Transverse colon (tissue), 4 donors: ENCODE measurements at regions not wholly inside any gene's neighbourhood (a gene's known extent, or its start where the extent isn't known, plus 50 kb on each side); places are given as distances from the start of the nearest gene placed in this dataset.

Source experiments
- DNase-seq: peaks from one replicate; pipeline ENCODE4 v3.0.0-alpha.2; 2019
- H3K27ac ChIP-seq, 4 donors: fragments of 200-600 bp; sonication (generic); 2 replicates each; pipeline ENCODE4 v1.5.1; 2016 to 2018; ENCODE audit warnings: inconsistent platforms in 4 of 4
- H3K27me3 ChIP-seq: fragments of 200-600 bp; sonication (generic); 2 replicates; pipeline ENCODE4 v1.5.1; 2017; ENCODE audit warnings: inconsistent platforms
- H3K36me3 ChIP-seq, 4 donors: fragments of 200-600 bp; sonication (generic); 2 replicates each; pipeline ENCODE4 v1.5.1; 2017 to 2019; ENCODE audit warnings: inconsistent platforms in 4 of 4
- H3K4me1 ChIP-seq, 4 donors: fragments of 200-600 bp; sonication (generic); 2 replicates each; pipeline ENCODE4 v1.5.1; 2017 to 2020; ENCODE audit warnings: inconsistent platforms in 4 of 4
- H3K4me3 ChIP-seq, 4 donors: fragments of 200-600 bp; sonication (generic); 1 replicate in 1 of 4; 2 replicates in 3 of 4; pipeline versions ENCODE4 v1.5.1 to v1.6.1; 2017 to 2019; ENCODE audit warnings: inconsistent platforms in 4 of 4
- H3K9me3 ChIP-seq, 2 donors: fragments of 200-600 bp; sonication (generic); 2 replicates each; pipeline ENCODE4 v1.5.1; 2017 to 2019; ENCODE audit warnings: inconsistent platforms in 2 of 2
- EP300 ChIP-seq: sonication (generic); formaldehyde crosslinking; IDR thresholded peaks from one replicate; pipeline ENCODE4 v1.6.1; 2017; ENCODE audit warnings: antibody characterized with exemption, low read depth
- POLR2A ChIP-seq: fragments of 450-650 bp; IDR thresholded peaks from one replicate; pipeline ENCODE4 v1.6.1; 2016; ENCODE audit warnings: antibody characterized with exemption, mild to moderate bottlenecking, moderate library complexity
- POLR2AphosphoS5 ChIP-seq, 3 donors: sonication (generic); formaldehyde crosslinking; IDR thresholded peaks; one replicate each; pipeline ENCODE4 v1.6.1; 2016; ENCODE audit warnings: antibody characterized with exemption in 3 of 3
- WGBS, 2 donors: methylation state at CpG; one replicate each; pipeline ENCODE4 v1.1.5; 2018; ENCODE audit warnings: low coverage in 1 of 2; 5-methylcytosine and 5-hydroxymethylcytosine counted together
- in situ Hi-C, 4 donors: fragments of 200-750 bp; cut with MboI; loops; one replicate each; pipeline versions ENCODE4 v1.15.0 to v1.15.1; 2017; ENCODE audit warnings: low sequenced_read_pairs in 3 of 4, low pct_ligation_motif_present in 1 of 4, low pct_unique_long_range_greater_than_20kb in 1 of 4
- intact Hi-C: fragments of 100-400 bp; cut with DNase I; formaldehyde crosslinking; loops from one replicate; pipeline ENCODE4 v1.15.1; 2023; ENCODE audit warnings: low total_unique reads
- TF ChIP-seq, protein P1 (sequence below), 5 experiments: fragments of 200-600 bp in 3 of 5; fragments of 450-650 bp in 2 of 5; sonication (generic) in 3 of 5; IDR thresholded peaks; 1 replicate in 2 of 5; 2 replicates in 3 of 5; pipeline ENCODE4 v1.5.1; 2016 to 2017; ENCODE audit warnings: antibody characterized with exemption in 5 of 5, inconsistent platforms in 3 of 5, mild to moderate bottlenecking in 2 of 5, moderate library complexity in 1 of 5

DNA sequence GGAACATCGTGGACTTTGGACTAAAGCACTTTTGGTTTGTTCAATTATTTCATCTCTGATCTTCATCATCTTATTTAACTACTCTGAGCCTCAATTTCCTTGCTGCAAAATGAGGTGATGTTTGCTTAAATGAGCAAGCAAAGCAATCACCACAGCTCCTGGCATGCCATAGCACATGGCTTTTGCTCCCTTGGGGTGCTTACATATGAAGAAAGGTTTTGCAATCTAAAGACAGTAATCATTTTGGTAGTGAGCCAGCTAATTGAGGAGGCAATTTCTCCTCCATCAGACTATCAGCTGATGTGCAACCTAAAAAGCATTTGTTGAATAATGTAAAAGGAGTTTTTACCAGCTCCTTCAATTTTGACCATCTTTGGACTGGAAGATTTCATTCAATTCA is 68.8 kb upstream of the KCNJ15 start:
- in situ Hi-C loops (no loop called here), intact Hi-C loops (no loop called here)
- WGBS, 2 donors = 67 to 89% methylated on average over 1 of the region's 1 CpG

DNA sequence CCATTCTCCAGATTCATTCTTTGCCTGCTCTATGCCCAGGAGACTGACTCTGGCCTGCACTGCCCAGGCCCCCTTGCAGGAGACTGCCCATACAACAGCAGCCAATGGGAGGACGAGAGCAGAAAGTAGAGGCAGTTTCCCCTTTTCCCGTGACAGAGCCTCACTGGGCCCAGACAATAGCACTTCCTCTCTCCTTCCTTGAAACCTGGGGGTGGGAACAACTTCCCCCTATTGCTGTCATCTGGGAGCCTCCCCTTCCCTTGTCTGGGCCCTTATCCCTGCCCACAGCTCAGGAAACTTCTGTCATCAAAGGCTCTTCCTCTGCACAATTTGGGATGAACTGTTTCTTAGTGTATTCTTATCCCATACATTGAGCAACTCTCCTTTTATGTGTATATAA is 60.8 kb upstream of the KCNJ15 start:
- no peaks in the 10 kb centered on the region for H3K36me3 ChIP-seq
- no peaks in the 10 kb centered on the region for H3K4me1 ChIP-seq
- in situ Hi-C loops = no loop called here
- intact Hi-C loops = no loop called here
- no CpG with 5 or more reads among the region's 2 CpGs for WGBS, 2 donors
- H3K4me3 ChIP-seq = no peak overlapping the region
- H3K27ac ChIP-seq = no peak overlapping the region
- TF ChIP-seq POLR2AphosphoS5 (IDR thresholded peaks at IDR 0.05) = no peak
- no peak for TF ChIP-seq EP300
- no peak for TF ChIP-seq POLR2A
- H3K9me3 ChIP-seq = no peaks in the 10 kb centered on the region
- H3K27me3 ChIP-seq = no peaks in the 10 kb centered on the region
- DNase-seq = no peak

More for the DNA sequence above, 68.8 kb upstream of the KCNJ15 start:
- Histone ChIP-seq H3K4me3 (no peak overlapping the region), H3K9me3 (no peaks in the 10 kb centered on the region), H3K27me3 (no peaks in the 10 kb centered on the region), H3K36me3 (no peaks in the 10 kb centered on the region), H3K27ac (no peak overlapping the region), H3K4me1 (no peaks in the 10 kb centered on the region)
- TF ChIP-seq, protein P1, sequence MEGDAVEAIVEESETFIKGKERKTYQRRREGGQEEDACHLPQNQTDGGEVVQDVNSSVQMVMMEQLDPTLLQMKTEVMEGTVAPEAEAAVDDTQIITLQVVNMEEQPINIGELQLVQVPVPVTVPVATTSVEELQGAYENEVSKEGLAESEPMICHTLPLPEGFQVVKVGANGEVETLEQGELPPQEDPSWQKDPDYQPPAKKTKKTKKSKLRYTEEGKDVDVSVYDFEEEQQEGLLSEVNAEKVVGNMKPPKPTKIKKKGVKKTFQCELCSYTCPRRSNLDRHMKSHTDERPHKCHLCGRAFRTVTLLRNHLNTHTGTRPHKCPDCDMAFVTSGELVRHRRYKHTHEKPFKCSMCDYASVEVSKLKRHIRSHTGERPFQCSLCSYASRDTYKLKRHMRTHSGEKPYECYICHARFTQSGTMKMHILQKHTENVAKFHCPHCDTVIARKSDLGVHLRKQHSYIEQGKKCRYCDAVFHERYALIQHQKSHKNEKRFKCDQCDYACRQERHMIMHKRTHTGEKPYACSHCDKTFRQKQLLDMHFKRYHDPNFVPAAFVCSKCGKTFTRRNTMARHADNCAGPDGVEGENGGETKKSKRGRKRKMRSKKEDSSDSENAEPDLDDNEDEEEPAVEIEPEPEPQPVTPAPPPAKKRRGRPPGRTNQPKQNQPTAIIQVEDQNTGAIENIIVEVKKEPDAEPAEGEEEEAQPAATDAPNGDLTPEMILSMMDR (IDR thresholded peaks at IDR 0.05) = no peak
- TF ChIP-seq EP300 = no peak
- TF ChIP-seq POLR2A = no peak
- TF ChIP-seq POLR2AphosphoS5 (IDR thresholded peaks at IDR 0.05) = no peak
- DNase-seq = no peak

DNA sequence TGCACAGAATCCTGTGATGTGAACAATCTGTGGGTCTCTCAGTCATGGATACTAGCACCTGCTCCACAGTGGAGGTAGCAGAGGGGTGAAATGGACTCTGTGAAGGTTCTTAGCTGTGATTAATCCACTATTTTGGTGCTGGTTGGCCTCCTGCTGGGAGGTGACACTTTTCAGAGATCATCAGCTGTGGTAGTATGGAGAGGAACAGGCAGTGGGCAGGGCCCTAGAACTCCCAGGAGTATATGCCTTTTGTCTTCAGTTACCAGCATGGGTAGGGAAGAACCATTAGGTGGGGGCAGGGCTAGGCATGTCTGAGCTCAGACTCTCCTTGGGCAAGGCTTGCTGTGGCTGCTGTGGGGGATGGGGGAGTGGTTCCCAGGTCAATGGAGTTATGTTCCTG is 54.0 kb upstream of the KCNJ15 start:
- peaks cover 22% of the 10 kb centered on the region for H3K27me3 ChIP-seq
- no peaks in the 10 kb centered on the region for H3K4me1 ChIP-seq
- H3K9me3 ChIP-seq = no peaks in the 10 kb centered on the region
- no peak overlapping the region for H3K27ac ChIP-seq
- in situ Hi-C loops = no loop called here
- intact Hi-C loops = loop anchor here (10.0 kb wide), 1 partner anchor 1498 kb away; no protein-coding TSS in a partner anchor
- TF ChIP-seq, protein P1 (IDR thresholded peaks at IDR 0.05) = no peak
- TF ChIP-seq POLR2A (no peak), EP300 (no peak), POLR2AphosphoS5 (IDR thresholded peaks at IDR 0.05) (no peak)
- DNase-seq = no peak
- no peaks in the 10 kb centered on the region for H3K36me3 ChIP-seq
- H3K4me3 ChIP-seq = no peak overlapping the region

DNA sequence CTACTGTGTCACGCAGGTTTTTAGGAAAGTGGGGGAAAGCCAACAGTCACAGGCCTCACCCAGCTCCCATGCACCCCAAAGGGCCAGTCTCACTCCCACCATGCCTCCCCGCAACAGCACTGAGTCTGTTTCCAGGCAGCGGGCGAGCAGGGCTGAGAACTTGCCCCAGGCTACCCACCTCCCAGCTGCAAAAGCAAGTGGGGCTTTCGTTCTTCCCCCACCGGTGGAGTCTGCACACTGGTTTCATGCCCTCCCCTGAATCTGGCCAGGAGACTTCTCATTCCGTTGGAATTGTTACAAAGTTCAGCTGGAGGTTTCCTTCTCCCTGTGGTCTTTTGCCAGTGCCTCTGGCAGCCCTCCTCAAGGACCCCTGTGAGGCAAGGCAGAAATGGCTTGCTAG is 53.6 kb upstream of the KCNJ15 start:
- Histone ChIP-seq H3K27ac (no peak overlapping the region), H3K9me3 (no peaks in the 10 kb centered on the region), H3K4me1 (no peaks in the 10 kb centered on the region), H3K4me3 (no peak overlapping the region), H3K27me3 (peaks cover 27% of the 10 kb centered on the region), H3K36me3 (no peaks in the 10 kb centered on the region)
- intact Hi-C loops (loop anchor here (10.0 kb wide), 1 partner anchor 1498 kb away; no protein-coding TSS in a partner anchor), in situ Hi-C loops (no loop called here)
- 84% methylated on average over 7 of the region's 7 CpGs; no CpG with 5 or more reads in 1 of the 2 donors for WGBS, 2 donors
- DNase-seq = no peak
- TF ChIP-seq EP300 (no peak), POLR2A (no peak), POLR2AphosphoS5 (IDR thresholded peaks at IDR 0.05) (no peak)
- TF ChIP-seq, protein P1 (IDR thresholded peaks at IDR 0.05) = no peak

DNA sequence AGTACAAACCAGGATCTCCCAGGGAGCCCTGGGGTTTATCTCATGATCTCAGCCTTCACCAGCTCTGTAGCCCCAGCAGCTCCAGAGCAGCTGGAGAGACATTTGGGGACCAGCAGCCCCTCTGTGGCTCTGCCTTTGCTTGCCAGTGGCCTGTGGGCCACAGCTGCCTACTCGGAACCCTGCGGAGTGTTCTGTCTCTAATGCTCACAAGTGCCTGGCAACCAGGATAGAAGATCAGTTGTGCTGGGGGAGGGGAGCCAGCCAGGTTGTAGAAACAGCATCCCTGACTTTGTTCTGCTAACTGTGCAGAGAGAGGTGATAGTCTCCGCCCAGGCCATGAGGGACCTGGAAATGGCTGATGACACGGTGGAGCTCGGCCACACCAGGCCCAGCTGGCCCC is 50.9 kb upstream of the KCNJ15 start:
- in situ Hi-C loops (no loop called here), intact Hi-C loops (loop anchor here (10.0 kb wide), 1 partner anchor 1501 kb away; no protein-coding TSS in a partner anchor)
- Histone ChIP-seq H3K9me3 (no peaks in the 10 kb centered on the region), H3K27ac (no peak overlapping the region), H3K36me3 (no peaks in the 10 kb centered on the region), H3K4me3 (no peak overlapping the region), H3K4me1 (no peaks in the 10 kb centered on the region), H3K27me3 (peaks cover 49% of the 10 kb centered on the region)
- WGBS, 2 donors = 88% methylated on average over 5 of the region's 5 CpGs; no CpG with 5 or more reads in 1 of the 2 donors
- TF ChIP-seq POLR2A (no peak), POLR2AphosphoS5 (IDR thresholded peaks at IDR 0.05) (no peak), EP300 (no peak)
- TF ChIP-seq, protein P1 (IDR thresholded peaks at IDR 0.05) = no peak
- no peak for DNase-seq
